Chondrocyte (in vitro differentiated cells): ENCODE measurements at regions not wholly inside any gene's neighbourhood (a gene's known extent, or its start where the extent isn't known, plus 50 kb on each side); places are given as distances from the start of the nearest gene placed in this dataset.

Experiments used
- DNase-seq: peaks from one replicate; pipeline ENCODE4 v3.0.0; 2021; ENCODE audit warnings: mixed read lengths, low spot score
- H3K27ac Mint-ChIP-seq: one replicate; pipeline ENCODE4 v1.8.0; 2021; ENCODE audit warnings: mild to moderate bottlenecking, moderate library complexity, mixed read lengths; ENCODE audit not compliant: unreplicated experiment
- H3K27me3 Mint-ChIP-seq: 2 replicates; pipeline ENCODE4 v1.8.0; 2021; ENCODE audit warnings: low read depth, mixed read lengths
- H3K36me3 Mint-ChIP-seq: 2 replicates; pipeline ENCODE4 v1.8.0; 2021; ENCODE audit warnings: low read depth, mixed read lengths
- H3K4me1 Mint-ChIP-seq: 2 replicates; pipeline ENCODE4 v1.8.0; 2021; ENCODE audit warnings: low read depth, mild to moderate bottlenecking, mixed read lengths
- H3K4me3 Mint-ChIP-seq: one replicate; pipeline ENCODE4 v1.8.0; 2021; ENCODE audit warnings: mild to moderate bottlenecking, moderate library complexity, mixed read lengths; ENCODE audit not compliant: unreplicated experiment
- H3K9me3 Mint-ChIP-seq: 2 replicates; pipeline ENCODE4 v1.8.0; 2021; ENCODE audit warnings: low read depth, mixed read lengths
- TF ChIP-seq, protein P1 (sequence below): fragments of 200-600 bp; sonication (generic); IDR thresholded peaks from 2 replicates; pipeline ENCODE4 v1.5.0; 2021; ENCODE audit warnings: antibody characterized with exemption, mild to moderate bottlenecking, moderate library complexity

DNA sequence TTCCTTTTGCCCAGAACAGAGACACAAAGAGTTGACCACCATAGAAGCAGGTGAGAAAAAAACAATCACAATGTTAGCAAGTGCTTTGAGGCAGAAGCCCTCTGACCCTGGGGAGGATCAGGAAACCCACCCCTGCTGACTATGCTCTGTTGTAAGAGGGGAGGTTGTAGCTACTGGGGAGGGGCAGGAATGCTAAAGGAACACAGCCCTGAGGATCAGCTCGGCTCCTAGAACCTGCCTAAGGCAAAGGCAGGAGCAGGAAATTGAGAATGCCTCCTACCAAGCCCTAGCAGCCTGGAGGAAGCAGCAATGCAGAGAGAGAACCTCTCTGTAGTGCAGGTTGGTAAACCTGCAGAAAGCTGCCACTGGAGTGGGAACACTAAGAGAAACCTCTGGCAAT is 624.0 kb upstream of the KLF12 start:
- Mint-ChIP-seq H3K9me3 (peaks cover 2% of the 10 kb centered on the region), H3K4me3 (no peak overlapping the region), H3K4me1 (peaks cover 20% of the 10 kb centered on the region), H3K27ac (no peak overlapping the region), H3K27me3 (no peaks in the 10 kb centered on the region), H3K36me3 (no peaks in the 10 kb centered on the region)
- DNase-seq = no peak
- TF ChIP-seq, protein P1, sequence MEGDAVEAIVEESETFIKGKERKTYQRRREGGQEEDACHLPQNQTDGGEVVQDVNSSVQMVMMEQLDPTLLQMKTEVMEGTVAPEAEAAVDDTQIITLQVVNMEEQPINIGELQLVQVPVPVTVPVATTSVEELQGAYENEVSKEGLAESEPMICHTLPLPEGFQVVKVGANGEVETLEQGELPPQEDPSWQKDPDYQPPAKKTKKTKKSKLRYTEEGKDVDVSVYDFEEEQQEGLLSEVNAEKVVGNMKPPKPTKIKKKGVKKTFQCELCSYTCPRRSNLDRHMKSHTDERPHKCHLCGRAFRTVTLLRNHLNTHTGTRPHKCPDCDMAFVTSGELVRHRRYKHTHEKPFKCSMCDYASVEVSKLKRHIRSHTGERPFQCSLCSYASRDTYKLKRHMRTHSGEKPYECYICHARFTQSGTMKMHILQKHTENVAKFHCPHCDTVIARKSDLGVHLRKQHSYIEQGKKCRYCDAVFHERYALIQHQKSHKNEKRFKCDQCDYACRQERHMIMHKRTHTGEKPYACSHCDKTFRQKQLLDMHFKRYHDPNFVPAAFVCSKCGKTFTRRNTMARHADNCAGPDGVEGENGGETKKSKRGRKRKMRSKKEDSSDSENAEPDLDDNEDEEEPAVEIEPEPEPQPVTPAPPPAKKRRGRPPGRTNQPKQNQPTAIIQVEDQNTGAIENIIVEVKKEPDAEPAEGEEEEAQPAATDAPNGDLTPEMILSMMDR = no peak

DNA sequence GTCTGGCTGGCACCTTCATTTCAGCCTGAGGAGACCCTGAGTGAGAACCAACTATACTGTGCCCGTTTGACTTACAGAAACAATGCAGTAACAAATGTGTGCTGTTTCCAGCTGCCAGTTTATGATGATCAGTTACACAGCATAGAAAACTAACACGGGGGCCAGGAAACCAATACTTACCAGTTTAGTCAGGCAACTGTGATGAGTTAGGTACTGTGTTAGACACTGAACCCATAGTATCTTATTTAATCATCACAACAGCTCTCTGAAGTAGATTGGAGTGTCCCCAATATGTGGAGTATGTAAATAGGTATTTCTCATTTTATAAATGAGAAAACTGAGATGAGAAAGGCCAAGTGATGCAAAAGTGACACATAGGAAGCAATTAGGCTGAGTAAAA is 620.9 kb upstream of the KLF12 start:
- DNase-seq = no peak
- Mint-ChIP-seq H3K4me1 (no peaks in the 10 kb centered on the region), H3K27ac (no peak overlapping the region), H3K4me3 (no peak overlapping the region), H3K27me3 (no peaks in the 10 kb centered on the region), H3K36me3 (no peaks in the 10 kb centered on the region), H3K9me3 (peaks cover 2% of the 10 kb centered on the region)
- TF ChIP-seq, protein P1 = no peak

DNA sequence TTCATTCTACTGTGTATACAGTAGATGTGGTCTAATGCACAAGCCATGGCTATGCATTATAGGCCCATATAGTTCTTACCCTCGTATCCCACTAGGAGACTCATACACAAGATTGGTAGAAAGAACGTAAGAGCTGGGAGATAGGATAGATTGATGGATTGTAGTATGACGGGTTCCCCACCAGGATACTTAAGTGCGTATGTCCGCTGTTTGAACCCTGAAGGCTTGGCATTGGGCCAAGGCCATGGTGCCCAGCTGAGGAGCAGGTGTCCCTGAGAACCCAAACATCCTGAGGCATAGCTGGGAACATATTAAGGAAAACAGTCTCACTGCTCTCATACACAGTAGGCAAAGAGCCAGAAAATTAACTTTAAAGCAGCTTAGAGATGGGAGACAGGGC is 617.5 kb upstream of the KLF12 start:
- H3K36me3 Mint-ChIP-seq = no peaks in the 10 kb centered on the region
- H3K4me3 Mint-ChIP-seq = no peak overlapping the region
- peaks cover 2% of the 10 kb centered on the region for H3K9me3 Mint-ChIP-seq
- TF ChIP-seq, protein P1 = no peak
- no peaks in the 10 kb centered on the region for H3K27me3 Mint-ChIP-seq
- peaks cover 6% of the 10 kb centered on the region for H3K4me1 Mint-ChIP-seq
- DNase-seq = no peak
- H3K27ac Mint-ChIP-seq = no peak overlapping the region

DNA sequence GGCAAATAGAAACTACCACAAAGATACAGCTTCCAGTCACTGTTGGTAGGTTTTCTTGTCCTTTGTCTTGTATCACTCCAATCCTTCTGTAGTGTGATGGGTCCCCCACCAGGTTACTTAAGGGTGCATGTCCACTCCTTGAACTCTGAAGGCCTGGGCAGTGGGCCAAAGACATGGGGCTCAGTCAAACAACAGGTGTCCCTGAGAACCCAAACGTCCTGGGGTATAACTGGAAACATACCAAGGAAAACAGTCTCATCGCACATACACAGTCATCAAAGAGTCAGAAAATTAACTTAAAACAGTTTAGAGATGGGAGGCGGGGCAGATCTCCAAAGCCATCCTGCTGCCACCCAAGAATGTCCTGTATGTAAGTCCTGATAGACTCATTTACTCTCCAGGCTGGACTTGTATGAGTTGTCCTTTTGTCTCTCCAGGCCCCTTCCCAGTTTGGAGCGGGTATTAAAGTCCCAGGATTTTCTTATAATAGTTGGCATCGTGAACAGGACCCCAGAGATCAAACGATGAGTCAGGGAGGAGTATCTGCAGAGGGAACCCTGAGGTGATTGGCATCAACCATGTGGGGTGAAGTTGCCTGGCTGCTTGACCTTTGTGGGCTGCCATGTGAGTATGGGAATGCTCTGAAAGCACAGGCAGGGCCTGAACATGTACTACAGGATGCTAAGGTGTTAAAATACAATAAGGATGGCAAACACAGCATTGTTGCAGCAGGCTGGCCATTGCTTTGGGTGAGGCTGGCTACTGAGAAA is 613.2 kb upstream of the KLF12 start:
- H3K27me3 Mint-ChIP-seq = no peaks in the 10 kb centered on the region
- H3K36me3 Mint-ChIP-seq = no peaks in the 10 kb centered on the region
- TF ChIP-seq, protein P1 = no peak
- no peak overlapping the region for H3K27ac Mint-ChIP-seq
- peaks cover 6% of the 10 kb centered on the region for H3K4me1 Mint-ChIP-seq
- no peaks in the 10 kb centered on the region for H3K9me3 Mint-ChIP-seq
- H3K4me3 Mint-ChIP-seq = no peak overlapping the region
- no peak for DNase-seq

DNA sequence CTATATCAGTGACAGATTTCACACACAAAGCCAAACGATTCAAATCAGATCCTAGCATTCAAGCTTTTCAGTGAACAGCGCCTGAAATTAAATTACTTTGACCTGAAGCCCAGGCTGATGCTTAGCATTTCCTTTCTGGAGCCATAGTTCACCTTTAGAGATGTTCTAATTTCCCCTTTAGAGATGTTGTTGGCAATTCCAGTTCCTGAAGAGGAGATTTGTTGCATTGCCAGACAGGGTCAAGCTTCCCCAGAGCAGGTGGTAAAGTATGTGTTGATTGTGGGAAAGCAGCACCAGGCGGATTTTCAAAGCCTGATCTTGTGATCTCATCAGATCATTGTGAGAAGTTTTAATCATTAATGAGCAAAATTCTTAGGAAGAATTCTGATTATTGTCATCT is 609.8 kb upstream of the KLF12 start:
- DNase-seq = no peak
- Mint-ChIP-seq H3K4me3 (no peak overlapping the region), H3K27ac (no peak overlapping the region), H3K27me3 (no peaks in the 10 kb centered on the region), H3K9me3 (no peaks in the 10 kb centered on the region), H3K36me3 (no peaks in the 10 kb centered on the region), H3K4me1 (peaks cover 19% of the 10 kb centered on the region)
- TF ChIP-seq, protein P1 = no peak
